SK-N-SH treated with all-trans-retinoic acid at 6 μM for 48 hours (cell line): ENCODE measurements at regions not wholly inside any gene's neighbourhood (a gene's known extent, or its start where the extent isn't known, plus 50 kb on each side); places are given as distances from the start of the nearest gene placed in this dataset.

Source experiments
- CREB5 ChIP-seq: fragments of 250-450 bp; sonication (Bioruptor Pico); IDR thresholded peaks from 2 replicates; pipeline ENCODE4 v1.5.1; 2020; ENCODE audit warnings: low read depth, mild to moderate bottlenecking, moderate library complexity
- PPARA ChIP-seq: fragments of 250-450 bp; sonication (Bioruptor Pico); IDR thresholded peaks from 2 replicates; pipeline ENCODE4 v1.5.0; 2020; ENCODE audit warnings: mild to moderate bottlenecking, borderline replicate concordance
- ZC3H10 ChIP-seq: fragments of 250-450 bp; sonication (Bioruptor Pico); IDR thresholded peaks from 2 replicates; pipeline ENCODE4 v1.5.1; 2021; ENCODE audit warnings: mild to moderate bottlenecking, moderate library complexity
- ZNF565 ChIP-seq: fragments of 450-650 bp; formaldehyde crosslinking; conservative IDR thresholded peaks from 2 replicates; pipeline ENCODE4 v1.5.0; 2020; ENCODE audit warnings: low read depth, mild to moderate bottlenecking, moderate library complexity

- TF ChIP-seq CREB5: no peak
- no peak for TF ChIP-seq PPARA (CRISPR knock-in tag)
- no peak for TF ChIP-seq ZC3H10 (CRISPR knock-in tag)
- TF ChIP-seq ZNF565: no peak
Measured at GRCh38 chr4:111955001-111955400, 190.3 kb upstream of the FAM241A start.
